HG02840 (cell line): ENCODE measurements at regions not wholly inside any gene's neighbourhood (a gene's known extent, or its start where the extent isn't known, plus 50 kb on each side); places are given as distances from the start of the nearest gene placed in this dataset.

Source experiments
- ATAC-seq: cut with Tn5 transposase; IDR thresholded peaks from one replicate; pipeline ENCODE4 v1.9.1; 2021; ENCODE audit warnings: mild to moderate bottlenecking, moderate library complexity, moderate number of reproducible peaks; ENCODE audit not compliant: unreplicated experiment, low FRiP score

DNA sequence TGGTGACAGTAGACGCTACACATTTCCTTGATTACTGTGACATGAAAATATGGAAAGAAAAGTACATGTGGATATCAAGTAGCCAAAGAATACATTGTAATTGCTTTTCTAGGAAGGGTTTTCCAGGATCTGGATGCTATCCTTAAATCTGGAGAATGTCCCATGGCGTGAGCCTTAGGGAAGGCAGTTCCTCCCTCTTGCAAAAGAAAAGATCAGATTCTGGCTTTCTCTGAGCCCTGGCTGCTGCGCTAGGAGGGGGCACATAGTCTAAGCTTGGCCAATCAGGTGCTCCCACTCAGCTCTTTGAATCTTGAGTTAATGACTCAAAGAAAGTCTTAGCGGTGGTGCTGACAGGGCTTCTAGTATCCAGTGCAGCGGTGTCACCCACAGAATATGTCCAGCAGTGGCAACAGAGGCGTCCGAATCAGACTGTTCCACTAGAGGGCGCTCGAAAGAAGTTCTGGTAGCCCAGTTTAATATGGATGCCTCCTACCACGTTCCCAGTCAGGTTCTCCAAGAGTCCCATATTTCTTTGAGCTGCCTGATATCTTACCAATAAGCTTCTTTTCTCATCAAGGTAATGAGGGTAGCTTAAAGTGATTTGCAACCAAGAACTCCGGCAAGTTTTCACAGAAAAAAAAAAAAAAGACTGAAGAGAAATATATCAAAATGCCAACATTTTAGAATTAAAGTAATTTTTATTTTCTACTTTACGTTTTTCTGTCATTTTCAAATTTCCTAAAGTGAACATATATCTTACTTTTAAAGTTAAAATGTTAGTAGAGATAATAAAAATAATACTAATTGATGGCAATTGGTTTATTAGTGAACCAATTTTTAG lies 213.4 kb upstream of the S100G start:
- ATAC-seq = no peak

DNA sequence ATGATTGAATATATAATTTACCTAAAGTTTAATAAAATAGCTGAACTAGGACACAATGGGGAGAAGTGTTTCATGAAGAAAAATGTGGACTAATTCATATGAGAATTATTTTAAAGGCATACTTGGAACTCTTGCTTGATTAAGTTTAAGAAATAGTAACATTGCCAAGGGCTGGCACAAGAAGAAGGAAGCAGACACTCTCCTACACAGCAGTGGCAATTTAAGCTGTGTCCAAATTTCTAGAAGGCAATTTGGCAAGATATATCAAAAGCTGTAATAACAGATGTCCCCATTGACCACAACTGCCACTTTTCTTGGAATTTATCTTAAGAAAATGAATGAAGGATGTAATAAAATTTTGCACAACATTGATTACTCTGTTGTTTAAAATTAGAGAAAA lies 209.5 kb upstream of the S100G start:
- no peak for ATAC-seq

DNA sequence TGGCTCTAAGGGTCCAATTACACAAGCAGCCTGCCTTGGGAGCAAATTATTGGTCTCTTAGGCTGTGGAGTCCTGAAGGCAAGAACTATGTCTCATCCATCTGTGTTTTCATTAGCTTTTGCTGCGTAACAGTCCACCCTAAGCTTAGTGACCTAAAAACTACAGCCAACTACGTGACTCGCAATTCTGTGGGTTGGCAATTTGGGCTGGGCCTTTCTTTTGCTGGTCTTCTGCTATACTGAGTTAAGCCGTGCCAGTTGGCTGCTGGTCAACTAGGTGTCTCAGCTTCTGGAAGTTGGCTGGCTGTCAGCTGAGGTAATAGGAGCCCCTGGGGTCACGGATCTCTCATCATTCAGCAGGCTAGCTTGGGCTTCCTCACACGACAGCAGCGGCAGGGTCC lies 205.6 kb upstream of the S100G start:
- no peak for ATAC-seq

DNA sequence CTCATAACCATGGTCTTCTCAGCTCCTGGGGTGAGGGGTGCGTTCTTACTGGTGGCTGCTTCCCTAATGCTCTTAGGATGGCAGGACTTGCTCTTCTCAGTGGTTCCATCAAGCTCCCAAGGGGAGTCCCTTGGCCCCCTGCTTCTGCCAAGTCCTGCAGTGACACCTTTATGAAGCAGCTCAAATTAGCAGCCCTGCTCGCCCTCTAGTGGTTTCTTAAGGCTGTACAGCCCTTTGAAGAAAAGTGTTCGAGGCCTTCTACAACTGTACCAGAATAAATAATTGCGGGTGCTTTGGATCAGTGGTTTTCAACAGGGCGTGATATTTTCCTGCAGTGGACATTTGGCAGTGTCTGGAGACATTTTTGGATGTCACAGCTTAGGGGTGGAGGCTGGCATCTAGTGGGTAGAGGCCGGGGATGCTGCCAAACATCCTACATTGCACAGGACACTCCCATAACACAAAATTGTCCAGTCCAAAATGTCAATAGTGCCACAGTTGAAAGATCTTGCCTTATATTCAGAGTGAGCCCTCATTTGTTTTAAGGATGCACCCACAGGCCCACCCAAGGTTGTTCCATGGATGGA lies 204.7 kb upstream of the S100G start:
- ATAC-seq = peak; percentile 65

DNA sequence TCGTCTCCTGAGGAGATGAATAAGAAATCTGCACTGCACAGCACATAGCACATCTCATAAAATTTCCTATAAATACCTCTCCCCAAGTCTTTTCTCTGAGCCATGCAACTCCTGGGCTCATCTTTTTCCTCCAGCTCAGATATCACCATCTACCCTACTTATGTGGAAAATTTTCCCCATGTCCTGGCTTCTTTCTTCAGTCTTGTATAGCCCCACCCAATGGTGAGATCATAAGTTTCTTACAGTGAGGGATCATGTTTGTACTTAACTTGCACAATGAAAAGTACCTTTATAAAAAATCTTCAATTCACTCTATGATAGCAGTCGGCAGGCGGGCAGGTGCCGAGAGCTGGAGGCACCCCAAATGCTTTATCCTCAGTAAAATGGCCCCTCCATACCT lies 198.6 kb upstream of the S100G start:
- no peak for ATAC-seq

DNA sequence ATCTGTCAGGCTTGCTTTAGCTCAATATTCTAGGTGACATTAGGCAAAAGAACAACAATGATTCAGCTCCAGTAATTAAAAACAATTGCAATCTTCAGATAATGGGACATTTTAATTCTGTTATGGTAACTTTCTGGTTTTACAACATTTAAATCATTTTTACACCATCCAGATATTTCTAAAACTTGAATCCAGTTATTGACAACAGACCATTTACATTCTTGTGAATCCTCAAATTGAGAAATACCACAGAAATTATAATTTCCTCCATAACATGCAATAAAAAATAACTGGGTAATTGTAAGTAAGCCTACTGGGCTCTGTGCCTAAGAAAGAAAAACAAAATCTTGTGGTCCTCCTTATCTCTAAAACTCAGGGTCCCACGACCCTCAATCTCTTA lies 195.0 kb upstream of the S100G start:
- ATAC-seq = no peak

DNA sequence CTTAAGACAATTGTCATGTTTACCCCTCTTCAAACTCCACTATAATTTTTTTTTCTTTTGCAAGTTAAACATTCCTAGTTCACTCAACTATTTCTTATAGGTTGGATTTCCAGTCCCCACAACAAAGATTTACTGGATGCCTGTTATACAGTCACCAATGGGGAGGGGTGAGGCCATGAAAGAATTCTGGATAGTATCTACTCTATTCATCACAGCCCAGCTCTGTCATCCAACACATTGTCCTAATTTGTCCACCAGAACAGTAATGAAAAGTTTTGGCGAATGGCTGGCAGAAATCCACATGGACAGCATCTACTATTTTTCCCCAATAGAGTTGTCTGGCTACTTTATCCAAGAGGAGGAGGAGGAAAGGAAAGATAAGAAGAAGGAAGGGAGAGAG lies 192.7 kb upstream of the S100G start:
- ATAC-seq = no peak

DNA sequence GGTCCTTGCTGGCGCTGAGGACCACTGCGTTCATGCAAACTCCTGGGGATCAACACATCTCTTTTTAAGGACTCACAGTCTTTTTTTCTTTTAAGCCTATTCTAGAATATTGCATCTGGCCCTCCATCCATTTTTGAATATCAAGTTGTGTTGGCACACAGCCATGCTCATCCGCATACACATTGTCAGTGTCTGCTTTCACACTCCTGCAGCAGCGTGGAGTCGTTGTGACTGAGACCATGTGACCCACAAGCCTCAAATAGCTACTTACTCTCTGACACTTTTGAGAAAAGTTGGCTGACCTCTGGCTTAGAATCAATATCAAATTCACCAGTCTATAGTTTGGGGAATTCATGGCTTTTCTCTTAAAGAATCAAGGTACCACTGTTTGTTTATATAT lies 191.8 kb upstream of the S100G start:
- ATAC-seq = no peak

DNA sequence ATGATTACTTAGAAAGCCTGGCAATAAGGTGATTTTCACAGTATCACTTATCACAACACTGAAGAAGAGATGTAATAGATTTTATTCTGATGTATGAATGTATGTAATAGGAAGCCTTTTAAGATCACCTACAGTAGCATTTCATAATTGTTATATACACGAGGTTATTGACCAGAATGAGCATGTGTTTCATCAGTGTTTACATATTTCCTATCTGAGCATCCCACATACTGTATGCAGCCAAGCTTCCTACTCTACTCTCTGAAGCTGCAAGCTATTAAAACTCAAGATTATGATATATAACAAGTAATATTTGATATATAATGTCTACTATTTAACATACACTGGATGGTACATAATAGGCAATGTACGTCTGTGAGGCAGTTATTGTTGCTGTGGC lies 190.9 kb upstream of the S100G start:
- no peak for ATAC-seq

DNA sequence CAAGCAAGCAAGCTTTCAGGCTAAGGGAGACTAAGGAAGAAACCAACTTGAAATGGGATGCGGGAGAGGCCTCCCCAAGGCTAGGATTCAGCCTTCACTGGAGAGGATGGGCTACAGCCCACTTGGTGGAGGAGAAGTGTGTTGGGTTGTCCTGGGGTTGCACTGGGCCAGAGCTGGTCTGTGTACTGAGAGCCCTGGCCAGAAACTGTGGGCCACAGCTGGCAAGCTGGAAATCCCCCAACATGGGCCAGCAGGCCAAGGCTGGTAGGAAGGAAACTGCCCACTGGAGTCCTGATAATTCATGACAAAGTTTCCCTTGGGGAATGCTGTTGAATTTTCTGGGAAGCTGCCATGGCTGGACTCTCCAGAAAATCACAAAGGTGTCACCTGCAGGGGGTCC lies 188.0 kb upstream of the S100G start:
- no peak for ATAC-seq

DNA sequence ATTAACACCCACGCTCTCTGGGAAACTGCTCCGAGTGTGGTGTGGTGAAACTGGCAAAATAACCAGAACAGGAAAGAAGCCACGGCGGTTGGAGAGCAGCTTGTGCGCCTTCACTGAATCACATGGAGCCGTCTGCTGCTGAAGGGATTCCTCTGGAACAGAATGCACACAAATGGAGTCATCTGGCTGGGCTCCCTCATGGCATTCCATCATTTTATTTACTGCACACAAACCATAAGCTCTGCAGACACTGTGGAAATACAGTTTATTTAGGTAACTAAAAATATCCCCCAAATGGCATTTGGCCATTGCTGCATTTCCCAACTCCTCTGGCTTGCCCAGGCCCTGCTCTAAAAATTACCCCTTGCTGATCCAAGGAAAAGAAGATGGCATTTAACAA lies 187.0 kb upstream of the S100G start:
- no peak for ATAC-seq

DNA sequence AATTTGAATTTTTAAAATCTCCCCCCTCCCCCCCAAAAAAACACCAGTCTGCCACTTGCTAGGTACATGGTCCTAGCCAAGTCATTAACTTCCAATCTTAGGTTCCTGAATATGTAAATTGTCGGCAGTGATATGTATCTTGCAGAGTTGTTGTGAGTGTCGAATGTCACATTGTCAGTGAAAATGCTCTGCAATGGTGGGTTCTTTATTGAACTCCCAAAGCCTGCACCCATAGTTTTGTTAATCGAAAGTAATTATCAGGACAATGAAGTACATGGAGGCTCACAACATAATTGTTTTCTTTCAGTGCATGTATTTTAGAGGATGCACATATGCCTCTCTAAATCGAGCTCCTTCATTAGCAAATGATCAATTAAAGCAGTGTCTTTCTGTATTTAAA lies 185.6 kb upstream of the S100G start:
- no peak for ATAC-seq

DNA sequence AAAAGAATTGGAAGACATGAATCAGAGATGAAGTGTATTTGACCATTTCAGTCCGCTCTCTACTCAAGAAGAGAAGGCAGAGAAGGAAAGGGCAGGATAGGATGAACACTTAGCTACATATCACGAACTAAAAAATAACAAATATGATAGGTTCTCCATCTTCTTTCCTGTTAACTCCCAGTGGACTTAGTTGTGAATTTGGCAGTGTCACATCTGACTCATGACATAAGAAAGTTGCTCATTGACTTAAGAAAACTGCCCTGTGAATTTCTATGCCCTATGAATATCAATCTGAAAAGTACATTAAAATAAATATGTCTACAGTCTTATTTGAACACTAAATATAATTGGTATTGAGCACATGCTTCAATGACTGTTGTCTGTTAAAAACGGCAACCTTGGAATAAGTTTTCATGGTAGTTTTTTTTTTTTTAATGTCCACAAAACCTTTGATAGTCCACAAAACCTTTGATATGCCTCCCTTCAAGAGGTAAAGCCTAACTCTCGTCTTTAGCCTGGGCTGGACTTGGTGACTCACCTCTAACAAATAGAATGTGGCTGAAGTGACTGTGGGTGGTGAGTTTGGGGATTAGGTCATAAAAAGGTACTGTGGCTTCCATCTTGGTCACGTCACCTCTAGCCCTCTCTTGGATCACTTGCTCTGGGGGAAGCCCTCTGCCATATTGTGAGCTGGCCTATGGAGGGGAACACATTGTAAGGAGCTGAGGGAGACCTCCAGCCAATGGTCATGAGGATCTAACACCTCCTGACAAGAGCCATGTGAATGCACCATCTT lies 184.7 kb upstream of the S100G start:
- no peak for ATAC-seq

DNA sequence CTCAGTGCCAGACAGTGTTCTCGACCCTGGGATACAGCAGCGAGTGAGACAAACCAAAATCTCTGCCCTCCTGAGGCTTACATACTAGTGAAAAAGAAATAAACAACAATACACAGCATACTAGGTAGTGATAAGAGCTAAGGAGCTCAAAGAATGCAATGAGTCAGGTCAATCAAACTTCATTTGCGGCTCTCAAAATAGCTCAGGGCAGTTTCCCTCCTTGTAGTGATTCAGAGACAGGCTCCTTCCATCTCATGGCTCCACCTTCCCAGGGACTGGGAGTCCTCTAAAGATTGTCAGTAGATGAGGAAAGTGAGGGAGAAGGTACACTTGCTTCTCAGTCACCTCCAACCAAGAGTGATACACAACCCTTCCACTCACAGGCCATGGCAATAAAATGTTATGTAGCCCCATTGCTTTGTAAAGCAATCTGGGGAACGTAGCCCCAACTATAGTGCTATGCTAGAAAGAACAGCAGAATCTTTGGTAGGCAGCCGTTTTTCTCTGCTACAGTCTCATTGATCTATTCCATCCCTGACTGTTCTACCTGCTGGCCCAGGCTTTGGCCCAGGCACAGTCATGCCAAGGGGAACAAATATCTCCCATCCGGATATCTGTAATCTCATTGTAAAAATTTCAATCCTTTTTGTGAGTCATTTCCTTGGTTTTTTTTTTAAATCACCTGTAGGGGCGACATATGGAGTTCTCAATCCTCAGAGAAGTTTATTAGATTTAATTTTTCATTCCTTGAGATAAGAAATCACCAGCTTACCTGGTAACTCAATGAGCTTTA lies 183.1 kb upstream of the S100G start:
- no peak for ATAC-seq

DNA sequence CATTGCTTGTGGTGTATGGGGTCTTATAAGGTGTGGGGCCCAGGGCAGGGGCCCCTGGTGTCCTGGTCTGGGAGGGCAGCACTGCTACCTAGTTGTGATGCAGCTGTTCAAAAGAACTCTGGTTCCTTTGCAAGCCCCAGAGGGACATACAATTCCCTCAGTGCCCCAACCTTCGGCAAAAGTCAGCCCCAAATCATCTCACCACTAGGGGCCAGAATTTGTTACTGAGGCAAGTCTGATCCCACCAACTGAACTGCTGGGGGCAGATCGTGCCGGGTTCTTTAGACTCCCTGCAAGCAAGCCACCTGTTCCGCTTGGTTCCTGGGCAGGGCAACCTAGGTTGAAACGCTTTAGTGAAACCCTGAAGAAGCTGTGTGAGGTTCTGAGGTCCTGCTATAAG lies 180.1 kb upstream of the S100G start:
- no peak for ATAC-seq

DNA sequence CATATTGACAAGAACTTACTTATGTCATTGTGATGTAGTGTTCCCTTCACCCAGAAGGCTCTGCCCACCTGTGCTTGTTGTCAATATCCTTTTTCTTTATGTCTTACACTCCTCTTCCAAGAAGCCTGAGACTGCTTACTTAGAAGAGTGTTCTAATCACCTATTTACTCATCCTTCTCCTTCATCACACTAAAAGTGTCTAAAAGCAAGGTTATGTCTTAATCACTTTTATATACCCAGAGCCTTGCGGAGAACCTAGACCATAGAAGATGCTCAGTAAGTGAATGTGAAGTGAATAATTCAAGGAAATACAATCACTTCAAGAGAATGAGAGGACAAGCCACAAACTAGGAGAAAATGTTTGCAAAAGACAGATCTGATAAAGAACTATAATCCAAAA lies 177.6 kb upstream of the S100G start:
- ATAC-seq = no peak

DNA sequence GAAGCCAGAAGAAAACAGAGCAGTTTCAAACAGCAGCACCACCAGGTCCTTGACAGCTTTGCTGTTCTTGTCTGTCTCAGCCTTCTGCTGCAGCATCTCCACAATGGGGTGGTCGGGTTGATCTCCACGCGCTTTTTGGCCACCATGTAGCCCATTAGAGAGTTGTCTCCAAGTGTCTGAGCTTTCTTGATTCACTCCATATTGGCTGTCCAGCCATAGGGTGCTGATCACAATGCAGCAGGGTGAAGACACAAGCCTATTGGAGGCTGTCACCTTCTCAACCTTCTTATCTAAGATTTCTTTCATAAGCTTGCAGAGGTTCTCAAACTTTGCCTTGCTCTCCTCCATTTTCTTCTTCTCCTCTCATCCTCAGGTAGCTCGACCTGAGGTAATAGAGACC lies 175.4 kb upstream of the S100G start:
- no peak for ATAC-seq

DNA sequence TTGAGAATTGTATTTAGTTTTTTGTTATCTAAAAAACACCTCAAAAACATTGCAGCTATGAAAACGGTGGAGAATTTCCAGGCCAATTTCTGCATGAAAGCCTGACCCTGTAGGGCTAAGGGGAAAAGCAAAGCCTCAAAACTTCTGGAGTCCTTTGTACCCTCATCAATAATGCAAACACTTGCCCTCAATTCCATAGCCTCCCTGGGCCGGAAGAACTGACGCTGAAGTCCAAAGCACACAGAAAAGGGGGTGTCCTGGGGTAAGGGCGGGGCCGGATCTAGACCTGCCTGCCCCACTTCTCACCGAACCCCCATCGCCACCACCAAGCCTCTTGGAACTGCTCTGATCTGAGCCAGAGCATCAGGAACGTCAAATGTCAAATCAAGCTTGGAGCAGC lies 173.9 kb upstream of the S100G start:
- ATAC-seq = no peak

DNA sequence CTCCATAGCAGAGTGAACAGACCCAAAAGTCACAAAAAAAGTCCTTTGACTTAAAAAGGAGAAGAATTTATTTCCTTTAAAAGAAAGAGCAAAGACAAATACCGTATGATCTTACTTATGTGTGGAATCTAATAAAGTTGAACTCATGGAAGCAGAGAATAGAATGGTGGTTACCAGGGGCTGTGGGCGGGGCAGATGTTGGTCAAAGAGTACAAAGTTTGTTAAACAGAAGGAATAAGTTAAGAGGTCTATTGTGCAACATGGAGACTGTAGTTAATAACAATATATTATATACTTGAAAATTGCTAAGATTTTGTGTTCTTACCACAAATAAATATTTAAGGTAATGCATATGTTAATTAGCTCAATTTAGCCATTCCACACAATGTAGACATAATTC lies 173.3 kb upstream of the S100G start:
- ATAC-seq = no peak

DNA sequence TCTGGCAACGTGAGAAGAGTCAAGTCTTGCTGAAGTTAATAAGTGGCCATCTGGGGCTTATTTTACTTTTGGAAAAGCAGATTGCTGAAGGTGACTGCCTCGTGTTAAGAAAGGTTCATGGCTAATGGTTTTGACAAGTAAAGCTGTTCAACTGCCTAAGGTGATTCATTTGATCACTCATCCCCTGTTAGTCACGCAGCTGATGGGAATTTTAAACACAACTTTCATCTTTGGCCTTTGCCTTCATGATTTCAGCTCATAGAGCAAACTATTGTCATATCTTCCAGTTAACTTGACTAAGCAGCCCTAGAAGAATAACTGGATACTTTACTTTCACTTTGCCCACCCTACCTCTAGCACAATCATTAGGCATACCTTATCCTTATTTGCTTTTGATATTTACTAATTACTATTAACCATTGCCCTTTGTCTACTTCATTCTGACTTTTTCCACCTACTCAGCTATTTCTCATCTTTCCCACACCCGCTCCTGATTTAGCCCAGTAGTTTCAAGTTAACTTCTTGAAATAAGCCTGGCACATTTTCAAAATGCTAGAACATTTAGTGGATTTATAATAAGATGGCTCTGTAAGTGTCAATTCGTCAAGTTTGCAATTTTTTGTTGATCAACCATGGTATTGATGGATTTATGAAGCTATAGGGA lies 170.6 kb upstream of the S100G start:
- no peak for ATAC-seq
